HepG2 (cell line): ENCODE measurements at regions not wholly inside any gene's neighbourhood (a gene's known extent, or its start where the extent isn't known, plus 50 kb on each side); places are given as distances from the start of the nearest gene placed in this dataset.

ENCODE experiments used
- ATAC-seq: fragments of 200-7000 bp; cut with Tn5 transposase; 3 replicates; pipeline ENCODE4 v1.9.1; 2020; ENCODE audit warnings: mild to moderate bottlenecking, moderate library complexity
- BruUV-seq: library from RNA; stranded (reverse); fragments of 400-500 nt; replicated peaks from 2 replicates; lab custom pipeline; 2021; lab: Mats Ljungman, UMichigan
- CTCF ChIA-PET: fragments of 300-600 bp; formaldehyde crosslinking; extraction: SDS; loops from one replicate; lab custom pipeline; 2021; ENCODE audit warnings: low total read pairs, inconsistent platforms, low intra/inter-chr PET ratio; lab: Yijun Ruan, JAX
- POLR2A ChIA-PET: fragments of 350-600 bp; sonication (Branson Sonifier 250); formaldehyde crosslinking; loops from one replicate; lab custom pipeline; 2020; ENCODE audit warnings: antibody characterized with exemption, inconsistent platforms; lab: Yijun Ruan, JAX
- DNase-seq: peaks from one replicate; pipeline ENCODE4 v3.0.0-alpha.2; 2015; ENCODE audit warnings: low spot score
- FAIRE-seq: peaks from 3 replicates; lab custom pipeline; 2011; peaks lifted over from hg19 to GRCh38; lab: Jason Lieb, UNC
- H2AFZ ChIP-seq: one replicate; pipeline ENCODE4 v1.6.1; 2011; ENCODE audit warnings: low read length, inconsistent platforms
- H3K27ac ChIP-seq: fragments of 300-600 bp; 3 replicates; pipeline ENCODE4 v1.8.0; 2011; ENCODE audit warnings: mixed run types, mild to moderate bottlenecking, mixed read lengths, low read length, inconsistent platforms; ENCODE audit not compliant: insufficient read depth; ENCODE audit errors: extremely low read length
- H3K27me3 ChIP-seq, 2 experiments: fragments of 200-600 bp in 1 of 2; 2 replicates in 1 of 2; 3 replicates in 1 of 2; pipeline versions ENCODE4 v1.6.0 to v1.8.0; 2011; ENCODE audit warnings: low read length in 2 of 2, mild to moderate bottlenecking in 2 of 2, moderate library complexity in 2 of 2, inconsistent platforms in 1 of 2; ENCODE audit not compliant: insufficient read depth in 2 of 2, control insufficient read depth in 1 of 2
- H3K36me3 ChIP-seq, 2 experiments: fragments of 200-600 bp in 1 of 2; replicated peaks in 1 of 2; 2 replicates in 1 of 2; 3 replicates in 1 of 2; pipeline versions ENCODE4 v1.5.1 to v1.8.0; 2011; ENCODE audit warnings: low read length in 2 of 2, inconsistent platforms in 1 of 2; ENCODE audit not compliant: insufficient read depth in 2 of 2, control insufficient read depth in 1 of 2
- H3K4me1 ChIP-seq: 2 replicates; pipeline ENCODE4 v1.5.1; 2012; ENCODE audit warnings: low read length, inconsistent platforms; ENCODE audit not compliant: insufficient read depth
- H3K4me2 ChIP-seq: 2 replicates; pipeline ENCODE4 v1.6.0; 2011; ENCODE audit warnings: low read depth, low read length, inconsistent platforms
- H3K4me3 ChIP-seq, 3 experiments: fragments of 200-600 bp in 1 of 3; sonication (generic), shearing (Covaris generic) in 1 of 3; replicated peaks in 1 of 3; 2 replicates each; pipeline ENCODE4 v1.5.1; 2011 to 2016; ENCODE audit warnings: low read length in 3 of 3, inconsistent platforms in 2 of 3, low read depth in 2 of 3, mild to moderate bottlenecking in 2 of 3, control low read depth in 1 of 3, mixed read lengths in 1 of 3; ENCODE audit not compliant: insufficient read depth in 1 of 3
- H3K79me2 ChIP-seq: one replicate; pipeline ENCODE4 v1.6.1; 2011; ENCODE audit warnings: low read length, inconsistent platforms; ENCODE audit not compliant: insufficient read depth
- H3K9ac ChIP-seq: 2 replicates; pipeline ENCODE4 v1.6.0; 2011; ENCODE audit warnings: mild to moderate bottlenecking, low read depth, low read length, inconsistent platforms; ENCODE audit not compliant: insufficient read depth
- H3K9me3 ChIP-seq: 2 replicates; pipeline ENCODE4 v1.5.1; 2012; ENCODE audit warnings: mild to moderate bottlenecking, low read length
- H4K20me1 ChIP-seq: 2 replicates; pipeline ENCODE4 v1.6.0; 2011; ENCODE audit warnings: inconsistent platforms, mild to moderate bottlenecking, low read length, moderate library complexity; ENCODE audit not compliant: insufficient read depth
- CENPT ChIP-seq: sonication (generic); formaldehyde crosslinking; IDR thresholded peaks from 2 replicates; pipeline ENCODE4 v1.8.0; 2022; ENCODE audit warnings: low read depth, mild to moderate bottlenecking, moderate library complexity, missing genetic modification reagents
- CREBL2 ChIP-seq: sonication (generic); formaldehyde crosslinking; IDR thresholded peaks from 2 replicates; pipeline ENCODE4 v1.8.1; 2023; ENCODE audit warnings: missing genetic modification reagents, mild to moderate bottlenecking, borderline replicate concordance
- DMAP1 ChIP-seq: IDR thresholded peaks from 2 replicates; pipeline ENCODE4 v1.6.1; 2016
- MLXIP ChIP-seq: sonication (generic); formaldehyde crosslinking; IDR thresholded peaks from 2 replicates; pipeline ENCODE4 v1.9.0; 2021; ENCODE audit warnings: missing genetic modification reagents, borderline replicate concordance
- PBX3 ChIP-seq: sonication (generic); formaldehyde crosslinking; IDR thresholded peaks from 2 replicates; pipeline ENCODE4 v1.8.1; 2023; ENCODE audit warnings: missing genetic modification reagents, inconsistent platforms, borderline replicate concordance
- POLR2AphosphoS2 ChIP-seq: IDR thresholded peaks from 2 replicates; pipeline ENCODE4 v1.6.1; 2011; ENCODE audit warnings: low read depth, low read length, improper control_type of control experiment
- REST ChIP-seq, 2 experiments: IDR thresholded peaks; 2 replicates each; pipeline ENCODE4 v1.6.1; 2011 to 2012; ENCODE audit warnings: low read length in 2 of 2, borderline replicate concordance in 1 of 2, low read depth in 1 of 2, mild to moderate bottlenecking in 1 of 2, moderate library complexity in 1 of 2
- ZBTB8A ChIP-seq: sonication (generic); formaldehyde crosslinking; IDR thresholded peaks from 2 replicates; pipeline ENCODE4 v1.4.0; 2020; ENCODE audit warnings: mild to moderate bottlenecking, low read depth, missing genetic modification reagents, borderline replicate concordance
- ZNF224 ChIP-seq: sonication (generic); formaldehyde crosslinking; IDR thresholded peaks from 2 replicates; pipeline ENCODE4 v1.5.0; 2020; ENCODE audit warnings: mild to moderate bottlenecking, missing genetic modification reagents
- ZNF3 ChIP-seq: IDR thresholded peaks from 2 replicates; pipeline ENCODE4 v1.7.0; 2017; ENCODE audit warnings: inconsistent platforms
- ZNF557 ChIP-seq: sonication (generic); formaldehyde crosslinking; IDR thresholded peaks from 2 replicates; pipeline ENCODE4 v1.4.0; 2020; ENCODE audit warnings: missing genetic modification reagents
- ZNF687 ChIP-seq: sonication (generic); formaldehyde crosslinking; IDR thresholded peaks from 2 replicates; pipeline ENCODE4 v1.5.1; 2020; ENCODE audit warnings: mild to moderate bottlenecking, missing genetic modification reagents, moderate library complexity
- WGBS: methylation state at CpG from one replicate; pipeline ENCODE4 v1.1.6; 2017; ENCODE audit warnings: low lambda C conversion rate; 5-methylcytosine and 5-hydroxymethylcytosine counted together
- in situ Hi-C: cut with HindIII; loops from 2 replicates; pipeline ENCODE4 v1.10.0; 2017; ENCODE audit warnings: low pct_unique_long_range_greater_than_20kb; ENCODE audit not compliant: extremely low pct_ligation_motif_present
- intact Hi-C: fragments of 100-400 bp; cut with micrococcal nuclease; formaldehyde crosslinking; loops from one replicate; pipeline ENCODE4 v1.10.0; 2022; ENCODE audit not compliant: unreplicated experiment

GRCh38 chr4:28117084-28117682, 1256.5 kb downstream of the STIM2 start:
- WGBS = 90% methylated on average over 30 of the region's 61 CpGs
- ATAC-seq = no peak
- Histone ChIP-seq H3K9ac (no peak overlapping the region), H3K4me3 (no peak overlapping the region), H3K36me3 (no peaks in the 10 kb centered on the region), H3K4me1 (no peaks in the 10 kb centered on the region), H4K20me1 (no peaks in the 10 kb centered on the region), H3K4me2 (no peak overlapping the region), H3K27ac (no peak overlapping the region), H3K27me3 (no peaks in the 10 kb centered on the region; a peak in 1 of 5 replicates), H2AFZ (no peak overlapping the region), H3K9me3 (peaks cover 15% of the 10 kb centered on the region), H3K79me2 (no peaks in the 10 kb centered on the region)
- DNase-seq = no peak
- ChIA-PET CTCF (no interaction called here), POLR2A (no interaction called here)
- FAIRE-seq = no peak
- in situ Hi-C loops (no loop called here), intact Hi-C loops (no loop called here)
- BruUV-seq = no TSS peak
- TF ChIP-seq ZNF224 (CRISPR knock-in tag) (no peak), ZNF687 (no peak), DMAP1 (CRISPR knock-in tag) (no peak), POLR2AphosphoS2 (no peak), PBX3 (no peak), MLXIP (no peak), REST (IDR thresholded peaks at IDR 0.05; ENCODE audit: borderline replicate concordance in 1 of 2, low read depth in 1 of 2, low read length in 2 of 2) (no peak), CENPT (CRISPR knock-in tag) (no peak), ZNF3 (CRISPR knock-in tag) (no peak), CREBL2 (CRISPR knock-in tag) (no peak), ZBTB8A (no peak), ZNF557 (CRISPR knock-in tag) (no peak)
